GM18907 (cell line): ENCODE measurements at regions not wholly inside any gene's neighbourhood (a gene's known extent, or its start where the extent isn't known, plus 50 kb on each side); places are given as distances from the start of the nearest gene placed in this dataset.

Experiments used
- ATAC-seq: cut with Tn5 transposase; IDR thresholded peaks from one replicate; pipeline ENCODE4 v1.9.1; 2021; ENCODE audit warnings: mild to moderate bottlenecking, moderate library complexity; ENCODE audit not compliant: unreplicated experiment

DNA sequence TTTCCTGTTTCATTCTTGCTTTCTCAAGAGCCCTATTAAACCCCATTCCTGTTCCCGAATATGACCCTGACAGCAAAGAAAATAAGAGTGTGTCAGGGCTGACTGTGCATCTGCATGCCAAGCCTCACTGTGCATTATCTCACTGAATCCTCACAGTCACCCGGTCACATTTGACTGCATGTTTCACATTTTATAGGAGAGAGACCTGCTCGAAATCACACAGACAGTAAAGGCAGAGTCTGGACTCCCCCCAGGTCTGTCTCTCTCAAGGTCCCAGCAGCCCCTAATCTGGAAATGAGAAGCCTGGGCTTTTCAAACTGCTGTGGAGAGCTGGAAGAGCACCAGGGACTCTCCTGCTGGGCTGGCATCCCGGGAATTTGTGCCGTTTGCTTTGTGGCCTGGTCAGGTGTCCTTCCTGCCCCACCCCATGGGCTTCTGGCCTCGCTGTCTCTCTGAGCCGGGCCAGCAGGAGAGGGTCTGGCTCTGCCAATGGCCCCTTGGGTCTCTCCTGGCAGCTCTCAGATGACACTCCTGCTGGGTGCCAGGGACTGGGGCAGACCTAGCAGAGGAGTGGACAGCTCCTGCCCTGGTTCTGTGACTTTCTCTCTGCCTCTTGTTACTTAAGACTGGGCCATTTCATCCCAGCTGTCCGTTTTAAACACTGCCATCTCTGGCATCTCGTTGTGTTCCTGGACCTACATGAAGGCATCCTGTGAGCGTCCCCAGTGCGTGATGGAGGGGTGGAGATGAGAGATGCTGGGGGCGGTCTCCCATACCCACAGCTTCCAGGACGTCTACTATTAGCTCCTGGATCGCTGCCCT lies 173.6 kb downstream of the ARHGAP12 start:
- ATAC-seq: no peak

DNA sequence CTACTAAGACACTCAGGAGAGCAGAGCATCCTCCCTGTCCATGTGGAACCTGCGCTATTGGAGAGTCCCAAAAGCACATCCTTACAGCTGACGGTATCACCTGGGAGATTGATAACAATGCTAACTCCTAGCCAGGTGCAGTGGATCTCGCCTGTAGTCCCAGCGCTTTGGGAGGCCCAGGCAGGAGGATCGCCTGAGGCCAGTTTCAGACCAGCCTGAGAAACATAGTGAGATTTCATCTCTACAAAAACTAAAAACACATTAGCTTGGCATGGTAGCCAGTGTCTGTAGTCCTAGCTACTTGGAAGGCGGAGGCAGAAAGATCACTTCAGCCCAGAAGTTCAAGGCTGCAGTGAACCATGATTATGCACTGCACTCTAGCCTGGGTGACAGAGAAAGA lies 174.9 kb downstream of the ARHGAP12 start:
- ATAC-seq: no peak

- ATAC-seq: no peak
These were observed 176.5 kb downstream of the ARHGAP12 start for GRCh38 chr10:31752170-31752569.

DNA sequence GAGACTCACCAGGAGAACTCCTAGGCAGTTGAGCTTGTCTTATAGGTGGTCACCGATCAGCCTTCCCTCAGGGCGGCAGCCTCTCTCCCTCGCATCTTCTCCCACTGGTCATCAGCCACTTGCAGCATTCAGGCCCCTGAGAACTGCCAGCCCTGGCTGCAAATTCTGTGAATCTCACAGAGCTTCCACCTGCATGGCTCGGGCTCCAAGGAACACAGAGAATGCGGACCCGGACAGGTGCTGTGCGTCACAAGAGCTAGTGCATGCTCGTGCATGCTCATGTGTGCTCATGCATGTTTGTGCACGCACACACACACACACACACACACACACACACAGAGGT lies 176.9 kb downstream of the ARHGAP12 start:
- ATAC-seq: no peak

DNA sequence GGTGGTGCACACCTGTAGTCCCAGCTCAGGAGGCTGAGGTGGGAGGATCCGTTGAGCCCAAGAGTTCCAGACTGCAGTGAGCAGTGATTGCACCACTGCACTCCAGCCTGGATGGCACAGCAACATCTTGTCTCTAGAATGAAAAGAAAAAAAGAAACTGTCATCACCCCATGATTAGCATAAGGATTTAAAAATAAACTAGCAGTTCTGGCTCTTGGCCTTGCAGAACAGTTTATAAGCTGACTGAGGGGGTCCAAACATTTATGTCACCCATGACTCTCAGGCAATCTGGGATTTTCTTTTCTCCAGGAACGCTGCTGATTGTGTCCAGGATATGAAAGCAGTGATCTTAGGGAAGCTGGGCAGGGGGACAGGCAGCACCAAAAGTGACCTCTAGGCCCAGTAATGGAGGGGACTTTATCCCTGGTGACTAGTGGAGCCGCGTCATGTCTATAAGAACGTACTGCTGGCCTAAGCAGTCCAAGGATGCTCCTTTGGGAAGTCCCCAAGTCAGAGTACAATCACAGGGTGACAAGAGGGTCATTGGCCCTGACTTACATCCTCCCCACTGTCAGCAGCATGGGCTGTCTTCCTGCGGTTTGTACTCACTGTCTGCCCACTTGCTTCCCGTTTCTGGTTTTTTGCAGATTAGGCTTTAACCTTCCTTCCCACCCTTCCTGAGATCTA lies 177.4 kb downstream of the ARHGAP12 start:
- ATAC-seq: no peak

- ATAC-seq: no peak
These were observed 178.4 kb downstream of the ARHGAP12 start for GRCh38 chr10:31749981-31750840.

GRCh38 chr10:31749301-31749700 lies 179.3 kb downstream of the ARHGAP12 start:
- ATAC-seq: no peak

DNA sequence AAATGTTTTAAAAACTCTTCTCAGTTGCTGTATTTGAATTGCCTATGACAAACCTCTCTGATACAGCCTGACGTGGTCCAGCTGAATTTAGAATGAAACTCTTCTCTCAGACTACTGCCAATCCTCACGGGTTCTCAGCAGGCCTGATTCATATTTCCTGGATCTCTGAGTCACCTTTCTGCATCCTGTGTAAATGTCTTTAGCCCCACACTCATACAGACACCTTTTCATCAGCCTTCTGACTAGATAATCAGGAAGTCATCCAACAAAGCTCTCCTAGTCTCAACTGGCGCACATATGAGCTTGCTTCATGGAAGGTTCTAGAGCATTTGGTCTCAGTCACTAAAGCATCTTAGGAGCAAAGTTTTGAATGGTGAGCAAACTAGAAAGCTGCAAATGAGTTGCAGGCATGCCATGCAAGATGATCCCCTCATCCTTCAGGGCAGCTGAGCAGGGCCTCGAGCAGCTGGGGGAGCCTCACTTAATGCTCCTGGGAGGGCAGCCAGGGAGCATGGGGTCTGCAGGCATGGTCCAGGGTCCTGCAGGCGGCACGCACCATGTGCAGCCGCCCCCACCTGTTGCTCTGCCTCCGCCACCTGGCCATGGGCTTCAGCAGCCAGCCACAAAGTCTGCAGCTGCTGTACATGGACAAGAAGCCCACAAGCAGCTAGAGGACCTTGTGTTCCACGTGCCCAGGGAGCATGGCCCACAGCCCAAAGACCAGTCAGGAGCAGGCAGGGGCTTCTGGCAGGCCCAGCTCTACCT lies 182.8 kb downstream of the ARHGAP12 start:
- no peak for ATAC-seq

DNA sequence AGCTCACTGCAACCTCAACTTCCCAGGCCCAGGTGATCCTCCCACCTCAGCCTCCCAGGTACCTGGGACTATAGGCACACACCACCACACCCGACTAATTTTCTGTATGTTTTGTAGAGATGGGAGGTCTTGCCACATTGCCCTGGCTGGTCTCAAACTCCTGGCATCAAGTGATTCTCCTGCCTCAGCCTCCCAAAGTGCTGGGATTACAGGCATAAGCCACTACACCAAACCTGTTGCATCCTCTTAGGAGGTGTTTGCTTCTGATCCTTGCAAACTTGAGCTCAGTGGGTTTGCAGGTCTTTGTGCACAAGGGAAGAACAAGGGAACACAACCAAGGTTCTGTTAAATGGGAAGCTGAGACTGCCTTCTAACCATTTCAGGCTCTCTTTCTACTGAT lies 184.6 kb downstream of the ARHGAP12 start:
- ATAC-seq: no peak

DNA sequence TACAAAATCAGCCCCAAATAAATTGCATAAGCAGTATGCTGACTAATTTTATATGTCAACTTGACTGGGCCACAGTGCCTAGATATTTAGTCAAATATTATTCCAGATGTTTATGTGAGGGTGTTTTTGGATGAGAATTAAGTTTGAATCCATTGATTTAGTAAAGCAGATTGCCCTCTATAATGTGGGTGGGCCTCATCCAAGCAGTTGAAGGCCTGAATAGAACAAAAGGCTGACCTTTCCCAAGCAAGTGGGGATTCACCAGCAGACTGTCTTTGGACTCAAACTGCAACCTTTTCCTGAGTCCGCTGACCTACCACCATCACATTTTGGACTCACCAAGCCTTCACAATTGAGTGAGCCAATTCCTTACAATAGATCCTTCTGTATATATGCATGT lies 186.4 kb downstream of the ARHGAP12 start:
- no peak for ATAC-seq

- no peak for ATAC-seq
These were observed 187.2 kb downstream of the ARHGAP12 start for GRCh38 chr10:31741473-31741872.

DNA sequence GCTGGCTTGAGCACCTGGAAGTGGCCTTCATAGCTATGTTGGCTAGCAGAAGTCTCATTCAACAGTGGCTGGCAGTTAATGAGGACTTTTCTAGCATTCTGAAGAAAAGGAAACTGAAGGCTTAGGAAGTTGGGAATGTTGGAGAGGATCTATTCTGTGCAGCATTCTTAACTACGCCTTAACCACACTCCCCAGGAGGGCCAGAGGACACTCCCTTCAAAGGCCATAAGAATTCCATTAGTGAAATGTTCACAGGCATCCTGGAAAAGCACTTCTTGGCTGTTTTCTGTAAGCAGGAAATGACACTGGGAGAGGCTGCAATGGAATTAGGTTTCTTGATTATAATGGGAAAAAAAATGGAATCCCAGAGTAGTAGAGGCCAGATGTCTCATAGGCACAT lies 188.9 kb downstream of the ARHGAP12 start:
- no peak for ATAC-seq

GRCh38 chr10:31739146-31739545 lies 189.5 kb downstream of the ARHGAP12 start:
- ATAC-seq: no peak

DNA sequence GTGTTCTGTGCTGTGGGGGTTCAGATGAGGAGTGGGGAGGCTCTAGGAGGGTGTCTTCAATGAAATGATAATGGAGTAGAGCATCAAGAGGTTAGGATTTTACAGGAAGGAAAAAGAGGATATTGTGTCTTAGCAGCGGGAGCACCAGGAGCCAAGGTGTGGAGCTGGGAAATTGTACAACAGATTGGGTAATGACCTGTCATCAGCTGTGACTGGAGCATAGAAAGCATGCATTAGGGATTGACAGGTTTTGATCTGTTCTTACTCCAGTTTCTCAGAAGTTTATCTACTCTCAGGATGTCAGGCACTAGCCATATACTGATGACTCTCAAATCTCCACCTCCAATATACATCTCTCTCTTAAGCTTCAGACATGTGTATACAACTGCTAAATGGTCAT lies 196.9 kb downstream of the ARHGAP12 start:
- ATAC-seq: no peak

GRCh38 chr10:31730776-31731175 lies 197.9 kb downstream of the ARHGAP12 start:
- ATAC-seq: no peak

DNA sequence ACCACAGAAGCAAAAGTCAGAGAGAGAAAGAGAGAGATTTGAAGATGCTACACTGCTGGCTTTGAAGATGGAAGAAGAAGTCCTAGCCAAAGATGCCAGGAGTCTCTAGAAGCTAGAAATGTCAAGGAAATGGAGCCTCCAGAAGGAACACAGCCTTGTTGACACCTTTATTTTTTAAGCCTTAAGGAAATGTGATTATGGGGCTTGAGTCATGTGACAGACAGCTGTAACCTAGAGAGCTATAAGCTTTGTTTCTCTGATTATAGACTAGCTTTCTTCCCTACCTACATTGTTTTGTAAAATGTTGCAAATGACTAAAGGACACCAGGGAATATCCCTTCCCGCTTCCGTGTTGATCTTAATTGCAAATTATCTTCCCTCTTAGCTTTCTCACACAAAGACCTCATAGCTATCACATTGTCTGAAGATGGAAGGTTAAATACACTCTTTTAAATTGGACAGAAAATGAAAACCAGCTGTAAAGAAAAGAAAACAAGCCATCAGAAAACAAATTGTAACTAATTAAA lies 199.9 kb downstream of the ARHGAP12 start:
- no peak for ATAC-seq

- ATAC-seq: no peak
These were observed 203.2 kb downstream of the ARHGAP12 start for GRCh38 chr10:31725436-31725835.

GRCh38 chr10:31724296-31724695 lies 204.3 kb downstream of the ARHGAP12 start:
- ATAC-seq: no peak

DNA sequence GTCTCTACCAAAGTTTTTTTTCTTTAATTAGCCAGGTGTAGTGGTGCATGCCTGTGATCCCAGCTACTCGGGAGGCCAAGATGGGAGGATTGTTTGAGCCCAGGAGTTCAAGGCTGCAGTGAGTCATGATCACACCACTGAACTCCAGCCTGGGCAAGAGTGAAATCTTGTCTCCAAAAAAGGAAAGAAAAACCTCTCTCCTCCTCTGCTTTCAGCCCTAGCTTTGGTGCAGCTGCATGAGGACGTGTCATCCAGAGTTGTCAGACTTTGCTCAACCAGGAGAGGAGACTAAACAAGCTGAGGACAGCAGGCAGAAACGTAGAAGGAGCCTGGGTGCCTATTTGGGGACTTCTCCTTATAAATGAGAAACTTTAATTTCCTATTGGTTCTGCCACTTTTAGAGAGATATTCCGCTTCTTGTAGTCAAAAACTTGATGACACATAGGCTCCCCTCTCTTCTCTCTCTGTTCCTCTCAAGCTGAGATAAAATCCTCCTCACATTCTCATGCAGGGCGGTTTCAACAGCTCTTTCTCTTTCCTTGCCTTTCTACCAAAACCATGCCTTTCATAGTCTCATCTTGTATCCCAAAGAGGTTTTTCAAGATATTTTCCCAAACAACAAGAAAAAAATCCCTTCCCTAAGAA lies 205.4 kb downstream of the ARHGAP12 start:
- no peak for ATAC-seq

DNA sequence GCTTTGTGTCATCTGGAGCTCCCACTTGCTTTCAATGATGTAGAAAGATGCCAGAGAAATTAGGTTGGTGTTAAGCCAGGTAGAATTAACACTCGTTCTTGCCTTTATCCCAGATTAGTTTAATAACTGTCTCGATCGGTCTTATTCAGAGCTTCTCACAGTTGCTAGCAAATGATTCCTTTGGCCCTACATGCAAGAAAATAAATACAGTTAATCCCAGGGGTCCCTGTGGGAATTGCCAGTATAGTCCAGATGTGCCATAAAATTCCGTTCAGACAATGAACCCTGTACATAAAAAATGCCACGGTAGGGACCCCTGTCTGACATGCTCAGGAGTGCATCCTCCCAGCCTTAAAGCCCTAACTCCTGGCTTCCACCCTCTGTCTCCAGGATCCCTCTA lies 207.5 kb downstream of the ARHGAP12 start:
- ATAC-seq: no peak
